Kasumi-1 (cell line): ENCODE measurements at regions not wholly inside any gene's neighbourhood (a gene's known extent, or its start where the extent isn't known, plus 50 kb on each side); places are given as distances from the start of the nearest gene placed in this dataset.

Source experiments
- DNase-seq, 2 experiments: peaks; one replicate each; lab custom pipeline; 2025; lab: John Stamatoyannopoulos, UW

GRCh38 chr14:50038398-50039119 lies 77.8 kb downstream of the VCPKMT start:
- peak; percentile 31 to 49 for DNase-seq

GRCh38 chr14:50039120-50039517 lies 77.3 kb downstream of the VCPKMT start:
- DNase-seq: no peak

GRCh38 chr14:50039734-50040400 lies 76.5 kb downstream of the VCPKMT start:
- DNase-seq: peak; percentile 85 to 90

GRCh38 chr14:50040401-50040775 lies 76.0 kb downstream of the VCPKMT start:
- DNase-seq: peak; percentile 77 to 79

- DNase-seq: no peak
Measured at GRCh38 chr14:50040895-50041465, 75.4 kb downstream of the VCPKMT start.

- DNase-seq: no peak
Measured at GRCh38 chr14:50041980-50042379, 74.4 kb downstream of the VCPKMT start.

GRCh38 chr14:50044042-50044651 lies 72.2 kb downstream of the VCPKMT start:
- DNase-seq: peak; percentile 45 to 48

GRCh38 chr14:50045039-50045711 lies 71.2 kb downstream of the VCPKMT start:
- peak; percentile 77 to 89 for DNase-seq

DNA sequence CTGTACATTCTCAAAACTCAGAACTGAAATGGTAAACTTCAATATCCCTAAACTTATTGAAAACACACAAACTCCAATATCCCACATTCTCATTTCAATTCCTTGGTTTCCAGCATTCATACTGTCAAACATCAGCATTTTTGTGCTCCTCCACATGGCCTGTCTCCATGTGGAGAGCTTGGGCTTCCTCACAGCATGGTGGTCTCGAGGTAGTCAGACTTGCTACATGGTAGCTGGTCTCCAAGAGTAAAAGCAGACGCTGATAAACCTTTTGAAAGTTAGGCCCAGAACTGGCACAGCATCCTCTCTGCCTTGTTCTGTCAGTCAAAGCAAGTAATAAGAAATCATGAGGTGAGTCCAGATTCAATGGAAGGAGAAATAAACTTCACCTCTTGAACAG lies 70.5 kb downstream of the VCPKMT start:
- DNase-seq: no peak

GRCh38 chr14:50047274-50047676 lies 69.1 kb downstream of the VCPKMT start:
- no peak for DNase-seq

GRCh38 chr14:50049093-50049492 lies 67.3 kb downstream of the VCPKMT start:
- no peak for DNase-seq

- DNase-seq: no peak
Measured at GRCh38 chr14:50049703-50050570, 66.4 kb downstream of the VCPKMT start.

DNA sequence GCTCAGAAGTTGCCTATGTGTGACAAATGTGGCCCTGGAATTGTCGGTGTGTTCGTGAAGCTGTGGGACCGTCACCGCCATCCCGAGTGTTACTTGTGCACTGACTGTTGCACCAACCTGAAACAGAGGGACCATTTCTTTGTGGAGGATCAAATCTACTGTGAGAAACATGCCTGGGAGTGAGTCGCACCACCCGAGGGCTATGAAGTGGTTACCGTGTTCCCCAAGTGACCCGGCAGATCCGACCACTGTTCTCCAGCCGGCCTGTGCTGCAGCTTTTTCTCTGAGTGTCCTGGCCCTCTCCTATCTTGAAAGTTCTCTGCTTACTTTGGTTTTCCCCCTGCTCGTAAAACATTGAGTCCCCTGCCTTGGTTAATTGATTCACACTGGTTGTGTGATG lies 65.3 kb downstream of the VCPKMT start:
- no peak for DNase-seq

DNA sequence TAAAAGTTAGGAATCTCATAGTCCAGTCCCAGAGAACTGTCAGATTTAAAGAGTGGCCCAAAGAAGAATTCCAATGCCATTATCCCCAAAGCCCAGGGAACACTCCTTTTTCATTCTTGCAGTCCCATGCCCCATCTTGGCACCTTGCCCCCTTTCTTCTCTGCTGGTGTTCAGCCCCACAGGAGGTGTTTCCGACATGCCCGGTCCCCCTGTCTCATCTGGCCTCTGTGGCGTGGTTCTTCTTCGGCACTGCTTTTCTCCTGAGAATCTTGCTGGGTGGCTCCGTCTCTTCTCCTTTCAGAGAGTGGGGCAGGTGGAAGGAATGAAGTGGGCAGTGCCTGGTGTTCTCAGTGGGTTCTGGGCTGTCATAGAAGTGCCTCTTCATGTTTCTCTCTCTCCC lies 64.7 kb downstream of the VCPKMT start:
- DNase-seq: no peak

- no peak for DNase-seq
Measured at GRCh38 chr14:50052517-50052916, 63.9 kb downstream of the VCPKMT start.

DNA sequence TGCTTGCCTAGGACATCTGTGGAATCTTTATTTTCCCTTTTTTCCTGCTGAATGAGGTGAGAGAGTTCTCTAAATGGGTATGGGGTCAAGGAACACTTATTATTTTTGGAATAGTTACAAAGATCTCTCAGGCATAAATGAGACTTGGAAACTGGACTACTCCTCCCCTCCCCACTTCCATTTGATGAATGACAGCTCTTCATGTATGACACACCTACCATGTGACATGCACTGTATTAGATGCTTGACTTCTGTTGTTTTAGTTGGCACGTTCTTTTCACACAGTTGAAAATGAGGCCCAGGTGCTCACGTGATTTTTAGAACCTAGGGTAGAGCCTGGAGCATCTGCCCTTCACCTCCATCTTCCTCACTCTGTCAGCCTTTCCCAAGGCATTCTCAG lies 62.4 kb downstream of the VCPKMT start:
- DNase-seq: no peak

GRCh38 chr14:50055461-50056228 lies 60.7 kb downstream of the VCPKMT start:
- no peak for DNase-seq

DNA sequence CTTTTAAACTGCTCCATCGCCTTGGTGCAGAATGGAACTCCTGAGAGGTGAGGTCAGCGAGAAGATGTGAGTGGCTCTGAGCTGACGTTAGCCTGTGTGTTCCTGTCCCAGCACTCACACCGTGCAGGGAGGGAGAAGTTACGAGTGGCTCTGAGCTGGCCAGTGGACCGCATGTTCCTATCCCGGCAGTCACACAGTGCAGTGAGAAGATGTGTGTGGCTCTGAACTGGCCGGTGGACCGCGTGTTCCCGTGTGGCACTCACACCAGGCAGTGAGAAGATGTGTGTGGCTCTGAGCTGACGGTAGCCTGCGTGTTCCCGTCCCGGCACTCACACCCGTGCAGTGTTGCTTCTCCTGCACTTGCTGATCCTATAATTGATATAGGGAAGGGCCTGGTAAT lies 59.9 kb downstream of the VCPKMT start:
- no peak for DNase-seq

DNA sequence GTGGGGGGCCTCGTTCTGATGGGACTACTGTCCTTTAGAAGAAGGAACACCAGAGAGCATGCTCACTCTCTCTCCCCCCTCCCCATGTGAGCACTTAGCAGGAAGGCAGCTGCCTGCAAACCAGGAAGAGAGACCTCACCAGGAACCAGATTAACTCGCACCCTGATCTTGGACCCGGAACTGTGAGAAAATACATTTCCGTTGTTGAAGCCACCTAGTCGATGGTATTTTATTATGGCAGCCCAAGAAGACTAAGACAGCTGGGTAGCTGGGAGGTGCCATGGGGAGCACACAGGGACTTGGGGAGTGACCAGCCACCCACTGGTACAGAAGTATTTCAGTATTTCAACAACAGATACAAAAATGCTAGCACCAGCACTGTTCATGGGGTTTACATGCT lies 59.0 kb downstream of the VCPKMT start:
- no peak for DNase-seq

DNA sequence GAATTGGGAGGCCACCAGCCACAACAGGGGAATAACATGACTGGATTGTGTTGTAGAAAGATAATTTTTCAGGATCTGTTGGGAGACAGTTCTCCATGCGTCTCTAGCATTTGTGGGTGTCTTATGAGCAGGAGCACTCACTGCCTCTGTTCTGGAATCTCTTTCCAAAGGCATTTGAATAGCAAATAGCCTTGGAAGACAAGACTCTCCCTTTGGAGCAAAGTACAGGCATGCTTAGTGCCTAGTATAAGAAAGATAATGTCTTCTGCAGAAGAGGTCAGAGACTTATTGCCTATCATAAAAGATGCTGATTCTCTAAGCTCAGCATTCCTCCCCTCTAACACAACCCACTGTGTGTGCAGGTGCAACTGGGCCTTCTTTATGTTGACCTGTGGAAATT lies 58.3 kb downstream of the VCPKMT start:
- DNase-seq: no peak
